Neural progenitor cell (in vitro differentiated cells): ENCODE measurements at regions not wholly inside any gene's neighbourhood (a gene's known extent, or its start where the extent isn't known, plus 50 kb on each side); places are given as distances from the start of the nearest gene placed in this dataset.

Experiments
- DNase-seq: peaks from one replicate; pipeline ENCODE4 v3.0.0-alpha.2; 2016; ENCODE audit warnings: low spot score
- H2AFZ ChIP-seq: fragments of 200-600 bp; sonication (generic); replicated peaks from 2 replicates; pipeline ENCODE4 v1.6.1; 2016; ENCODE audit warnings: antibody characterized with exemption
- H3F3A ChIP-seq: fragments of 200-600 bp; sonication (generic); 2 replicates; pipeline ENCODE4 v1.6.1; 2016; ENCODE audit warnings: antibody characterized with exemption, low read depth
- H3K27ac ChIP-seq: fragments of 200-600 bp; sonication (generic); 2 replicates; pipeline ENCODE4 v1.5.1; 2016; ENCODE audit warnings: mild to moderate bottlenecking
- H3K27me3 ChIP-seq: fragments of 200-600 bp; sonication (generic); 2 replicates; pipeline ENCODE4 v1.6.1; 2016; ENCODE audit warnings: mild to moderate bottlenecking, moderate library complexity
- H3K36me3 ChIP-seq: fragments of 200-600 bp; sonication (generic); 2 replicates; pipeline ENCODE4 v1.5.1; 2016
- H3K4me1 ChIP-seq: fragments of 200-600 bp; sonication (generic); 2 replicates; pipeline ENCODE4 v1.6.1; 2016; ENCODE audit warnings: mixed run types
- H3K4me2 ChIP-seq: fragments of 200-600 bp; sonication (generic); 2 replicates; pipeline ENCODE4 v1.6.1; 2016
- H3K4me3 ChIP-seq: fragments of 200-600 bp; sonication (generic); 2 replicates; pipeline ENCODE4 v1.5.1; 2016
- H3K79me2 ChIP-seq: fragments of 200-600 bp; sonication (generic); 2 replicates; pipeline ENCODE4 v1.6.1; 2016; ENCODE audit warnings: low read depth
- H3K9ac ChIP-seq: fragments of 200-600 bp; sonication (generic); 2 replicates; pipeline ENCODE4 v1.6.1; 2016
- H3K9me3 ChIP-seq: fragments of 200-600 bp; sonication (generic); 2 replicates; pipeline ENCODE4 v1.5.1; 2016; ENCODE audit warnings: low read depth
- H4K20me1 ChIP-seq: fragments of 200-600 bp; sonication (generic); 2 replicates; pipeline ENCODE4 v1.6.1; 2016; ENCODE audit warnings: low read depth
- H3K27ac Mint-ChIP-seq: 3 replicates; pipeline ENCODE4 v1.8.0; 2021; ENCODE audit warnings: mixed read lengths
- H3K27me3 Mint-ChIP-seq: 2 replicates; pipeline ENCODE4 v1.8.0; 2022; ENCODE audit warnings: low read depth, mild to moderate bottlenecking, inconsistent platforms, moderate library complexity, mixed read lengths; ENCODE audit not compliant: insufficient read depth
- H3K36me3 Mint-ChIP-seq: 3 replicates; pipeline ENCODE4 v1.8.0; 2021; ENCODE audit warnings: mixed read lengths
- H3K4me1 Mint-ChIP-seq: 3 replicates; pipeline ENCODE4 v1.8.0; 2021; ENCODE audit warnings: mixed read lengths
- H3K4me3 Mint-ChIP-seq: 3 replicates; pipeline ENCODE4 v1.8.0; 2021; ENCODE audit warnings: mild to moderate bottlenecking, moderate library complexity, mixed read lengths
- H3K9me3 Mint-ChIP-seq: 3 replicates; pipeline ENCODE4 v1.8.0; 2020; ENCODE audit warnings: mixed read lengths
- EZH2 ChIP-seq: fragments of 200-600 bp; sonication (generic); IDR thresholded peaks from 2 replicates; pipeline ENCODE4 v1.6.1; 2017; ENCODE audit warnings: antibody characterized with exemption, mild to moderate bottlenecking, moderate library complexity
- EZH2phosphoT487 ChIP-seq: fragments of 200-600 bp; sonication (generic); IDR thresholded peaks from 2 replicates; pipeline ENCODE4 v1.6.1; 2017; ENCODE audit warnings: antibody characterized with exemption
- TF ChIP-seq, protein P1 (sequence below): fragments of 200-600 bp; sonication (generic); IDR thresholded peaks from 2 replicates; pipeline ENCODE4 v1.5.1; 2017; ENCODE audit warnings: antibody characterized with exemption, mild to moderate bottlenecking

- no peak overlapping the region for H3K4me2 ChIP-seq
- no peak overlapping the region for H2AFZ ChIP-seq
- H3K4me1 Mint-ChIP-seq = no peaks in the 10 kb centered on the region
- H3K4me3 ChIP-seq = no peak overlapping the region
- no peaks in the 10 kb centered on the region for H3K27me3 Mint-ChIP-seq
- H3K4me1 ChIP-seq = no peaks in the 10 kb centered on the region
- peaks cover 41% of the 10 kb centered on the region for H3K9me3 ChIP-seq
- no peaks in the 10 kb centered on the region for H4K20me1 ChIP-seq
- no peaks in the 10 kb centered on the region for H3K79me2 ChIP-seq
- H3K27me3 ChIP-seq = no peaks in the 10 kb centered on the region
- H3K9me3 Mint-ChIP-seq = peaks cover 19% of the 10 kb centered on the region
- H3F3A ChIP-seq = no peaks in the 10 kb centered on the region
- H3K27ac ChIP-seq = no peak overlapping the region
- no peak overlapping the region for H3K4me3 Mint-ChIP-seq
- no peak overlapping the region for H3K9ac ChIP-seq
- H3K27ac Mint-ChIP-seq = no peak overlapping the region
- DNase-seq = no peak
- H3K36me3 Mint-ChIP-seq = no peaks in the 10 kb centered on the region
- no peaks in the 10 kb centered on the region for H3K36me3 ChIP-seq
- TF ChIP-seq, protein P1, sequence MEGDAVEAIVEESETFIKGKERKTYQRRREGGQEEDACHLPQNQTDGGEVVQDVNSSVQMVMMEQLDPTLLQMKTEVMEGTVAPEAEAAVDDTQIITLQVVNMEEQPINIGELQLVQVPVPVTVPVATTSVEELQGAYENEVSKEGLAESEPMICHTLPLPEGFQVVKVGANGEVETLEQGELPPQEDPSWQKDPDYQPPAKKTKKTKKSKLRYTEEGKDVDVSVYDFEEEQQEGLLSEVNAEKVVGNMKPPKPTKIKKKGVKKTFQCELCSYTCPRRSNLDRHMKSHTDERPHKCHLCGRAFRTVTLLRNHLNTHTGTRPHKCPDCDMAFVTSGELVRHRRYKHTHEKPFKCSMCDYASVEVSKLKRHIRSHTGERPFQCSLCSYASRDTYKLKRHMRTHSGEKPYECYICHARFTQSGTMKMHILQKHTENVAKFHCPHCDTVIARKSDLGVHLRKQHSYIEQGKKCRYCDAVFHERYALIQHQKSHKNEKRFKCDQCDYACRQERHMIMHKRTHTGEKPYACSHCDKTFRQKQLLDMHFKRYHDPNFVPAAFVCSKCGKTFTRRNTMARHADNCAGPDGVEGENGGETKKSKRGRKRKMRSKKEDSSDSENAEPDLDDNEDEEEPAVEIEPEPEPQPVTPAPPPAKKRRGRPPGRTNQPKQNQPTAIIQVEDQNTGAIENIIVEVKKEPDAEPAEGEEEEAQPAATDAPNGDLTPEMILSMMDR = no peak
Observed at GRCh38 chr11:55481416-55481815, 72.9 kb upstream of the OR4C15 start.

GRCh38 chr11:55497068-55497467 is 57.2 kb upstream of the OR4C15 start:
- Histone ChIP-seq H3K79me2 (no peaks in the 10 kb centered on the region), H3K27me3 (no peaks in the 10 kb centered on the region), H3K9me3 (peaks cover 8% of the 10 kb centered on the region), H3K4me3 (no peak overlapping the region), H3K9ac (no peak overlapping the region), H3F3A (no peaks in the 10 kb centered on the region), H4K20me1 (no peaks in the 10 kb centered on the region), H3K4me1 (no peaks in the 10 kb centered on the region), H3K36me3 (no peaks in the 10 kb centered on the region), H3K4me2 (no peak overlapping the region), H3K27ac (no peak overlapping the region), H2AFZ (no peak overlapping the region)
- H3K4me3 Mint-ChIP-seq = no peak overlapping the region
- DNase-seq = no peak
- H3K27me3 Mint-ChIP-seq = peaks cover 3% of the 10 kb centered on the region
- TF ChIP-seq EZH2phosphoT487 (no peak), EZH2 (no peak)
- TF ChIP-seq, protein P1 = no peak
- H3K9me3 Mint-ChIP-seq = peaks cover 59% of the 10 kb centered on the region
- H3K4me1 Mint-ChIP-seq = no peaks in the 10 kb centered on the region
- H3K27ac Mint-ChIP-seq = no peak overlapping the region
- H3K36me3 Mint-ChIP-seq = no peaks in the 10 kb centered on the region

DNA sequence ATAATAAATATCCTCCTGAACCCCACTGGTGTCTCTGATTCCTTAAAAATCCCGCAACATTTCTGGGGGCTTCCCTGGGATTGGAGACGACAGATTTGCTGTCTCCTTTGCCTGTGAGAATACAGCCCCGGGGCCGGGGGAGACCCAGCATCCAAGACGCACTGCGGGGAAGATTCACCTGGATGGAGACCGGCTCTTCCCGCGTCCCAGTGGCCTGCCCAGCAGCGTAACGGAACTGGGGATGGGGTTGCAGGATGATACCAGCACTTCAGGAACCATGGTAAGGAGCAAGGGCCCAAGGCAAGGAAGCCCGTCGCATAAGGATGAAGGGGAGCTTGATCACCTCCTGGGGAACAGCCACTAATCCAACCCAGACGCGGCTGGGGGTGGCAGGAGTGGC is 53.3 kb upstream of the OR4C15 start:
- Histone ChIP-seq H3K27ac (no peak overlapping the region), H4K20me1 (no peaks in the 10 kb centered on the region), H3K4me1 (no peaks in the 10 kb centered on the region), H3K9ac (no peak overlapping the region), H2AFZ (no peak overlapping the region), H3K9me3 (peaks cover 13% of the 10 kb centered on the region), H3K36me3 (no peaks in the 10 kb centered on the region), H3K27me3 (no peaks in the 10 kb centered on the region), H3K4me3 (no peak overlapping the region), H3K79me2 (no peaks in the 10 kb centered on the region), H3F3A (no peaks in the 10 kb centered on the region), H3K4me2 (no peak overlapping the region)
- no peaks in the 10 kb centered on the region for H3K4me1 Mint-ChIP-seq
- TF ChIP-seq EZH2 (no peak), EZH2phosphoT487 (no peak)
- TF ChIP-seq, protein P1 = no peak
- no peaks in the 10 kb centered on the region for H3K36me3 Mint-ChIP-seq
- peaks cover 51% of the 10 kb centered on the region for H3K9me3 Mint-ChIP-seq
- no peak overlapping the region for H3K27ac Mint-ChIP-seq
- no peak for DNase-seq
- H3K27me3 Mint-ChIP-seq = peaks cover 3% of the 10 kb centered on the region
- no peak overlapping the region for H3K4me3 Mint-ChIP-seq

- H3K9me3 Mint-ChIP-seq = peaks cover 39% of the 10 kb centered on the region
- H3F3A ChIP-seq = no peaks in the 10 kb centered on the region
- H4K20me1 ChIP-seq = no peaks in the 10 kb centered on the region
- H3K4me1 Mint-ChIP-seq = no peaks in the 10 kb centered on the region
- DNase-seq = no peak
- no peaks in the 10 kb centered on the region for H3K36me3 ChIP-seq
- peaks cover 3% of the 10 kb centered on the region for H3K27me3 Mint-ChIP-seq
- no peak overlapping the region for H3K4me2 ChIP-seq
- H3K4me3 ChIP-seq = no peak overlapping the region
- H3K27me3 ChIP-seq = no peaks in the 10 kb centered on the region
- TF ChIP-seq EZH2phosphoT487 (no peak), EZH2 (no peak)
- TF ChIP-seq, protein P1 = no peak
- no peaks in the 10 kb centered on the region for H3K36me3 Mint-ChIP-seq
- H3K27ac Mint-ChIP-seq = no peak overlapping the region
- H3K9ac ChIP-seq = no peak overlapping the region
- H3K27ac ChIP-seq = no peak overlapping the region
- no peak overlapping the region for H3K4me3 Mint-ChIP-seq
- no peak overlapping the region for H2AFZ ChIP-seq
- H3K4me1 ChIP-seq = no peaks in the 10 kb centered on the region
- H3K9me3 ChIP-seq = peaks cover 19% of the 10 kb centered on the region
- no peaks in the 10 kb centered on the region for H3K79me2 ChIP-seq
Observed at GRCh38 chr11:55503449-55503848, 50.8 kb upstream of the OR4C15 start.
